SKM-1 (cell line): ENCODE measurements at regions not wholly inside any gene's neighbourhood (a gene's known extent, or its start where the extent isn't known, plus 50 kb on each side); places are given as distances from the start of the nearest gene placed in this dataset.

Source experiments
- DNase-seq: peaks from one replicate; lab custom pipeline; 2025; ENCODE audit not compliant: unreplicated experiment; lab: John Stamatoyannopoulos, UW

DNA sequence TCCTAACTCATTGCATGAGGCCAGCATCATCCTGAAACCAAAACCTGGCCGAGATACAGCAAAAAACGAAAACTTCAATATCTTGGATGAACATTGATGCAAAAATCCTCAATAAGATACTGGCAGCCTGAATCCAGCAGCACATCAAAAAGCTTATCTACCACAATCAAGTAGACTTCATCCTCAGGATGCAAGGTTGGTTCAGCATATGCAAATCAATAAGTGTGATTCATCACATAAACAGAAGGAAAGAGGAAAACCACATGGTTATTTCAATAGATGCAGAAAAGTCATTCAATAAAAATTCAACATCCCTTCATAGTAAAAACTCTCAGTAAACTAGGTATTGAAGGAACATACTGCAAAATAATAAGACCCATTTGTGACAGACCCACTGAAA lies 56.5 kb upstream of the PPFIA2 start:
- no peak for DNase-seq

DNA sequence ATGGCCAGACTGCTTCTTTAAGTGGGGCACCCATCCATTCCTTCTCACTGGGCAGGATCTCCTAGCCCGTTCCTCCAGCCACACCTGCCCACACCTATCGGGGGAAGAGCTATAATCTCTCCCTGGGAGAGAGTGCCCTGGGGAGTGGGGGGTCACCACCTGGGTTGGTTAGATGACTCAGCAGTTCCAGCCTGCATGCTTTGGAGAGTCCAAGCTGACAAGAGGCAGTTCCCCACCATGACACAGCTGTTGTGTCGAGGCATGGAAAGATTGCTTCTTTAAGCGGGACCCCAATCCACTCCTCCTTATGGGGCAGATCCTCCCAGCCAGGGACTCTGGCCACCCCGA lies 52.6 kb upstream of the PPFIA2 start:
- DNase-seq, result no peak

DNA sequence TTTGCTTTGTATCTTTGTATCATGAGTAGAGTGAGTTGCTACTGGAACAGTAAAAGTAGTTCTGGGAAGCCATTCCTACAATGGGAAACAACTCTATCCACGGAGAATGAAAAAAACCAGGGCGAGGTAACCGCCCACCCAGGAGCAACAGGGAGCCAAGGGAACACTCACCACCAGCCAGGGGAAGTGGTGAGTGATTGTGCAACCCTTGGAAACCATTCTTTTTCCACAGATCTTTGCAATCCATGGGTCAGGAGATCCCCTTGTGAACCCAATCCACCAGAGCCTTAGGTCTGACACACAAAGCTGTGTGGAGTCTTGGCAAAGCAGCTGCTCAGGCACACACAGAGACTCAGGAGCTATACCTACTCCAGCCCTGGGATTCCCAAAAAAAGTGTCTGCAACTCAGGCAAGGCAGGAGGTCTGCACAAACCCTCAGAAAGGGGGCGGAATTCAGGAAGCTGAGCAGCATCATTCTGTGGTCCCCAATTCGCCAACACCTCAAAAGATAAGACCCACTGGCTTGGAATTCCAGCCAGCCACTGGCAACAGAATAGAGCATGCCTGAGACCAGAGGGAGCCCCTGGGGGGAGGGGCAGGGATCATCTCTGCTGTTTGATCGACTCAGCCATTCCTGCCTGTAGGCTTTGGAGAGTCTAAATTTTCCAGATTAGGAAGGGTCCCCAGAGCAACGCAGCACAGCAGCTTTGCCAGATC lies 52.1 kb upstream of the PPFIA2 start:
- no peak for DNase-seq

DNA sequence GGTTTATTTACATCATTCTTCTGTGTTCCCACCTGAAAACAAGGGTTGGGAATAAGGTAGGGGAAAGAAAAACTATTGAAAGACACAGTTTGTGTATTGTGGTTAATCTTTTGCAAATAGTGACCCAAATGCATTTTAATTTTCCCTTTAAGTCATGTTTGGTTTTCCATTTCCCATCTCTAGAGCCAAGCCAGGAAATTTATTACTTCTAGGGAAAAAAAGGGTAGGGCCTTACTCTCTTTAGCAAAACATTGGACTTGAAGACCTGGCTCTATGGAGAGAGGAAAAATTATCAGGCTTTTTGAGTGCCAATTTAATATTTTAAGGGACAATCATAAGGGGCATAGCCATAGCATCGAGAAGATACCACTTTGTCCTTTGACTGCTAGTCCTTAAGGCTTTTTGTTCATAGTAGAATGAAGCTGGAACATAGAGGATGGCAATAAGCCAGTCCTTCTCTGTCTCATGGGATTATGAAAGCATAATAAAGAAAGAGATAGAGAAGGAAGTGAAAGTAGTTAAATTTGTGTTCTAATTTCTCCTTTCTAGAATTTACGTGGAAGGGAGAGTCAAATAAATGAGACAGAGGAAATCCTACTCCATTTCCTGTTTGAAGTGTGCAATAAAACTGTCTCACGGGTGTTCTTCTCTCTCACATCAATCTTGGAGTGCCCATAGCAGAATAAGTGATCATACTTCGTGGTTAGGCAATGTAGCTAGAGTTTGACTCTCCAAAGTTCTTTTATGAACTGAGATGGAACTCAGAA lies 50.9 kb upstream of the PPFIA2 start:
- no peak for DNase-seq

DNA sequence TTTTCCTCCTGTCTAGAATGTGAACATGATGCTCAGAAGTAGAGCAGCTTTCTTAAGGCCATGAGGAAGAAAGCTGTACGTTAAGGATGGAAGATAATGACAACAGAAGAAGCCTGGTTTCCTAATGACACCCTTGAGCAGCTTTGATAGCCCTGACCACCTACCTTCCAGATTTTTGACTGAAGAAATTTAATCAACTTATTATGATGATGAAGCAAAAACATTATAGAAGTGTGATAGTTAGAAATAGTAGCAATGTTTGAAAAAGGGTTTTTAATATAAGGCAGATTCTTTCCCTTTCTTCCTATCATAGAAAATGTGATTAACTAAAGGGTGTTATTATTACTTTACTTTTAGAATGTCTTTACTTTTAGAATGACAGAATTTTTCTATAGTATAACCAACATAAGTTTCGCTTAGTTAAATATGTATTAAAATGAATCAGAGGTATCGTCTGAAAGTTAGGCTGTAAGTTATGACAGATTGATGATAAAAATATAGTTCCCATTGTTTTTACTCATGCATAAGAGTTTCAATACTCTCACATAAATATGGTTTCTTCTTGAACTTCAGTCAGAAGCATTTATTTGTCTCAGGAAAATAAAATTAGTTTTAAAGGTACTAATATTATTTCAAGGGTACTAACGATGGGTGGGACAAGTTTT lies 50.1 kb upstream of the PPFIA2 start:
- DNase-seq, result no peak
